Liver (tissue), 7 donors: ENCODE measurements at regions not wholly inside any gene's neighbourhood (a gene's known extent, or its start where the extent isn't known, plus 50 kb on each side); places are given as distances from the start of the nearest gene placed in this dataset.
"Not testable (repeated sequence)": the region's sequence is repeated elsewhere in the genome, so short reads cannot be mapped to it uniquely, and the experiment has no call there.

Experiments
- DNase-seq: peaks from one replicate; pipeline ENCODE4 v3.0.0-alpha.2; 2017; ENCODE audit warnings: low spot score
- H3K27ac ChIP-seq, 2 donors: one replicate each; pipeline ENCODE4 v1.7.0; 2013; ENCODE audit warnings: inconsistent platforms in 2 of 2, low read length in 2 of 2, control low read depth in 1 of 2, low read depth in 1 of 2, mild to moderate bottlenecking in 1 of 2
- H3K27me3 ChIP-seq, 4 donors: one replicate each; pipeline versions ENCODE4 v1.6.1 to v1.7.0; 2013; ENCODE audit warnings: low read length in 3 of 4, inconsistent platforms in 1 of 4, mild to moderate bottlenecking in 1 of 4, moderate library complexity in 1 of 4; ENCODE audit not compliant: control insufficient read depth in 4 of 4, insufficient read depth in 4 of 4
- H3K36me3 ChIP-seq, 4 donors: one replicate each; pipeline versions ENCODE4 v1.6.1 to v1.7.0; 2013; ENCODE audit warnings: low read length in 3 of 4, mild to moderate bottlenecking in 3 of 4, low read depth in 1 of 4, moderate library complexity in 1 of 4; ENCODE audit not compliant: control insufficient read depth in 4 of 4, insufficient read depth in 3 of 4
- H3K4me1 ChIP-seq, 4 donors: one replicate each; pipeline versions ENCODE4 v1.6.1 to v1.7.0; 2013; ENCODE audit warnings: low read length in 3 of 4, mild to moderate bottlenecking in 3 of 4, moderate library complexity in 1 of 4; ENCODE audit not compliant: control insufficient read depth in 4 of 4, insufficient read depth in 4 of 4
- H3K4me3 ChIP-seq, 3 donors: one replicate each; pipeline versions ENCODE4 v1.6.1 to v1.7.0; 2013; ENCODE audit warnings: low read length in 3 of 3, control low read depth in 1 of 3, low read depth in 1 of 3, mild to moderate bottlenecking in 1 of 3
- H3K9ac ChIP-seq, 2 donors: one replicate each; pipeline ENCODE4 v1.7.0; 2013; ENCODE audit warnings: low read length in 2 of 2, mild to moderate bottlenecking in 2 of 2, moderate library complexity in 2 of 2, control low read depth in 1 of 2, low read depth in 1 of 2
- H3K9me3 ChIP-seq, 4 donors: one replicate each; pipeline versions ENCODE4 v1.6.1 to v1.7.0; 2013; ENCODE audit warnings: low read length in 3 of 4; ENCODE audit not compliant: control insufficient read depth in 4 of 4
- ATF3 ChIP-seq: IDR thresholded peaks from 2 replicates; pipeline ENCODE4 v1.6.1; 2016; ENCODE audit warnings: antibody characterized with exemption
- EGR1 ChIP-seq, 2 donors: IDR thresholded peaks; 2 replicates each; pipeline ENCODE4 v1.6.1; 2016 to 2018; ENCODE audit warnings: antibody characterized with exemption in 2 of 2, low read depth in 2 of 2
- FOXA1 ChIP-seq: IDR thresholded peaks from 2 replicates; pipeline ENCODE4 v1.6.1; 2016; ENCODE audit warnings: antibody characterized with exemption
- GABPA ChIP-seq, 2 donors: IDR thresholded peaks in 1 of 2; conservative IDR thresholded peaks in 1 of 2; 2 replicates each; pipeline ENCODE4 v1.6.1; 2016; ENCODE audit warnings: antibody characterized with exemption in 2 of 2, mild to moderate bottlenecking in 1 of 2, moderate library complexity in 1 of 2
- HNF4G ChIP-seq: IDR thresholded peaks from 2 replicates; pipeline ENCODE4 v1.6.1; 2016; ENCODE audit warnings: antibody characterized with exemption
- JUND ChIP-seq, 2 donors: IDR thresholded peaks; 2 replicates each; pipeline ENCODE4 v1.6.1; 2016; ENCODE audit warnings: antibody characterized with exemption in 2 of 2
- MAX ChIP-seq: IDR thresholded peaks from 2 replicates; pipeline ENCODE4 v1.6.1; 2016; ENCODE audit warnings: antibody characterized with exemption
- NR2F2 ChIP-seq: IDR thresholded peaks from 2 replicates; pipeline ENCODE4 v1.6.1; 2016; ENCODE audit warnings: antibody characterized with exemption
- REST ChIP-seq: IDR thresholded peaks from 2 replicates; pipeline ENCODE4 v1.6.1; 2016; ENCODE audit warnings: antibody characterized with exemption, mild to moderate bottlenecking
- RXRA ChIP-seq, 2 donors: IDR thresholded peaks; 2 replicates each; pipeline ENCODE4 v1.6.1; 2017 to 2018; ENCODE audit warnings: antibody characterized with exemption in 2 of 2, mild to moderate bottlenecking in 1 of 2
- SP1 ChIP-seq: IDR thresholded peaks from 2 replicates; pipeline ENCODE4 v1.6.1; 2018; ENCODE audit warnings: antibody characterized with exemption, mild to moderate bottlenecking
- TAF1 ChIP-seq: conservative IDR thresholded peaks from 2 replicates; pipeline ENCODE4 v1.6.1; 2016; ENCODE audit warnings: antibody characterized with exemption, mild to moderate bottlenecking
- WGBS: extraction: QIAGEN DNeasy Blood & Tissue Kit; methylation state at CpG from one replicate; pipeline ENCODE4 v1.1.7; 2013; 5-methylcytosine and 5-hydroxymethylcytosine counted together
- donor health status: healthy.
- donor health status: healthy.
- donor health status: healthy.
- donor health status: healthy.

- no peak for DNase-seq
- no peaks in the 10 kb centered on the region for H3K36me3 ChIP-seq
- TF ChIP-seq MAX (no peak), HNF4G (no peak), REST (no peak), FOXA1 (no peak), GABPA (IDR thresholded peaks at IDR 0.05 in 1 of 2, conservative IDR thresholded peaks at IDR 0.05 in 1 of 2) (no peak)
- no peaks in the 10 kb centered on the region for H3K9me3 ChIP-seq
- H3K27me3 ChIP-seq: no peaks in the 10 kb centered on the region
- H3K9ac ChIP-seq: no peak overlapping the region
- 80% methylated on average over 2 of the region's 2 CpGs for WGBS
- peaks cover 0 to 2% (median 0%) of the 10 kb centered on the region in 4 donors for H3K4me1 ChIP-seq
- no peak overlapping the region for H3K4me3 ChIP-seq
- no peak overlapping the region for H3K27ac ChIP-seq
Measured at GRCh38 chr11:109522116-109522755, 100.2 kb downstream of the C11orf87 start.

- 92% methylated on average over 7 of the region's 7 CpGs for WGBS
- not testable (repeated sequence) for DNase-seq, H3K27me3 ChIP-seq, H3K9me3 ChIP-seq, H3K4me3 ChIP-seq, H3K36me3 ChIP-seq, H3K4me1 ChIP-seq, H3K9ac ChIP-seq, H3K27ac ChIP-seq
Measured at GRCh38 chr11:109525636-109526035, 103.6 kb downstream of the C11orf87 start.

- peaks cover 0 to 2% (median 0%) of the 10 kb centered on the region in 4 donors for H3K4me1 ChIP-seq
- no peaks in the 10 kb centered on the region for H3K36me3 ChIP-seq
- no peak overlapping the region for H3K9ac ChIP-seq
- WGBS: 95% methylated on average over 5 of the region's 5 CpGs
- no peak overlapping the region for H3K4me3 ChIP-seq
- H3K27me3 ChIP-seq: no peaks in the 10 kb centered on the region
- H3K27ac ChIP-seq: no peak overlapping the region
- no peak for DNase-seq
- no peak for TF ChIP-seq NR2F2
- TF ChIP-seq TAF1: no peak
- no peak for TF ChIP-seq ATF3
- no peak for TF ChIP-seq SP1
- no peak for TF ChIP-seq EGR1 (IDR thresholded peaks at IDR 0.05; ENCODE audit: low read depth in 2 of 2)
- no peak for TF ChIP-seq HNF4G
- TF ChIP-seq RXRA (IDR thresholded peaks at IDR 0.05): no peak
- no peak for TF ChIP-seq MAX
- no peak for TF ChIP-seq JUND (IDR thresholded peaks at IDR 0.05)
- H3K9me3 ChIP-seq: no peaks in the 10 kb centered on the region
Measured at GRCh38 chr11:109526061-109526460, 104.1 kb downstream of the C11orf87 start.
